Mucosa of descending colon (tissue), 3 donors: ENCODE measurements at regions not wholly inside any gene's neighbourhood (a gene's known extent, or its start where the extent isn't known, plus 50 kb on each side); places are given as distances from the start of the nearest gene placed in this dataset.
A peak's percentile ranks its signal among the peaks of the same experiment; 100 is the strongest.

Experiments used
- ATAC-seq: fragments of 200-7000 bp; cut with Tn5 transposase; one replicate; pipeline ENCODE4 v1.9.1; 2020; ENCODE audit warnings: mild to moderate bottlenecking, moderate library complexity
- DNase-seq, 3 donors: peaks; one replicate each; pipeline ENCODE4 v3.0.0-alpha.2; 2020
- H3K36me3 ChIP-seq: fragments of 200-600 bp; one replicate; pipeline ENCODE4 v1.8.0; 2021; ENCODE audit warnings: low read depth, mild to moderate bottlenecking
- H3K4me1 ChIP-seq: fragments of 200-600 bp; one replicate; pipeline ENCODE4 v1.8.0; 2021; ENCODE audit warnings: low read depth, mild to moderate bottlenecking
- H3K4me3 ChIP-seq: fragments of 200-600 bp; one replicate; pipeline ENCODE4 v1.8.0; 2021; ENCODE audit warnings: mild to moderate bottlenecking
- H3K9me3 ChIP-seq: fragments of 200-600 bp; one replicate; pipeline ENCODE4 v1.8.0; 2021; ENCODE audit warnings: mild to moderate bottlenecking
- intact Hi-C, 2 donors: fragments of 100-400 bp; cut with DNase I in 1 of 2; cut with micrococcal nuclease in 1 of 2; formaldehyde crosslinking; loops; one replicate each; pipeline versions ENCODE4 v1.11.0 to v1.11.1; 2022; cut with DNase I, micrococcal nuclease
- TF ChIP-seq, protein P1 (sequence below): fragments of 200-600 bp; IDR thresholded peaks from one replicate; pipeline ENCODE4 v1.8.0; 2022; ENCODE audit warnings: antibody characterized with exemption, mild to moderate bottlenecking
- donor health status: DM: no; HTN: no; CAD: no; lungs with moderate emphysema.
- donor health status: DM: no; HTN: no; CAD: no.
- donor health status: DM: no; HTN: yes; CAD: no.

DNA sequence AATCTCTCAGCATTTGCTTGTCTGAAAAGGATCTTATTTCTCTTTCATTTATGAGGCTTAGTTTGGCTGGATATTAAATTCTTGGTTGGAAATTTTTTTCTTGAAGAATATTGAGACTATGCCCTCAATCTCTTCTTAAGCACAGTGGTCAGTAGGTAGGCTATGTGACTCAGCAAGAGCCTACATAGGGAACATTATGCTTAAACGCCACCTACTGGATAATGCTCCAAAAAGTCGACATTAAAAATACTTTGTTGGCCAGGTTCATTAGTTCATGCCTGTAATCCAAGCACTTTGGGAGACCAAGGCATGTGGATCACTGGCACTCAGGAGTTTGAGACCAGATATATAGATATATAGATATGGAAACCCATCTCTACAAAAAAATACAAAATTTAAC lies 678.0 kb upstream of the USP24 start:
- DNase-seq = peak in 1 of 3 donors; percentile 35

DNA sequence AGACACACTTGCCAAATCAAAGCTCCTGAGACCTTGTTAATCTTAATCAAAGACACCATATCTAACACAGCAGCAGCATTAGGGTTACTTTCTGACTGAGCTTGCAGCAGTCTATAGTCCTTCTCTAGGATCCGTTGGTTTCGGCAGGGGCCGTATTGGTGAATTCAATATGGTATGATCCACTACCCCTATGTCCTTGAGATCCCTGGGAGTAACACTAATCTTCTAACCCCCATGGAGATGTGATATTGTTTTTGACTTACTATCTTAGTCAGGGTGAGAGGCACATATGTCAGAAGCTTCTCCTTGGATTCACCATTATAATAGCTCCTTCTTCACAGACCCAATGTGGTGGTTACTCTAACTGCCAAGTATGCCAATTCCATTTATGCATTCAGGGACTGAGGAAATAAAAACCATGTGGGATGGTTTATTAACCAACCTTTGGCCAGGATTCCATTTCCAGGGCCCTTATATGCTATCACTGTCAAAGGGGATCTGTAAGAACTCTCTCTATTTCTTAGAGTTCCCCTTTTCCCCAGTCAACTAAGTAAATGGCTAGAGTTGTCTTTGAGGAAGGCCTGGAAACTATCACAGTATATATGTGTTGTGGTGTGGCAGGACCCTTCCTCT lies 673.6 kb upstream of the USP24 start:
- ATAC-seq (no peak), DNase-seq (no peak)
- TF ChIP-seq, protein P1, sequence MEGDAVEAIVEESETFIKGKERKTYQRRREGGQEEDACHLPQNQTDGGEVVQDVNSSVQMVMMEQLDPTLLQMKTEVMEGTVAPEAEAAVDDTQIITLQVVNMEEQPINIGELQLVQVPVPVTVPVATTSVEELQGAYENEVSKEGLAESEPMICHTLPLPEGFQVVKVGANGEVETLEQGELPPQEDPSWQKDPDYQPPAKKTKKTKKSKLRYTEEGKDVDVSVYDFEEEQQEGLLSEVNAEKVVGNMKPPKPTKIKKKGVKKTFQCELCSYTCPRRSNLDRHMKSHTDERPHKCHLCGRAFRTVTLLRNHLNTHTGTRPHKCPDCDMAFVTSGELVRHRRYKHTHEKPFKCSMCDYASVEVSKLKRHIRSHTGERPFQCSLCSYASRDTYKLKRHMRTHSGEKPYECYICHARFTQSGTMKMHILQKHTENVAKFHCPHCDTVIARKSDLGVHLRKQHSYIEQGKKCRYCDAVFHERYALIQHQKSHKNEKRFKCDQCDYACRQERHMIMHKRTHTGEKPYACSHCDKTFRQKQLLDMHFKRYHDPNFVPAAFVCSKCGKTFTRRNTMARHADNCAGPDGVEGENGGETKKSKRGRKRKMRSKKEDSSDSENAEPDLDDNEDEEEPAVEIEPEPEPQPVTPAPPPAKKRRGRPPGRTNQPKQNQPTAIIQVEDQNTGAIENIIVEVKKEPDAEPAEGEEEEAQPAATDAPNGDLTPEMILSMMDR = no peak
- Histone ChIP-seq H3K4me3 (no peak overlapping the region), H3K9me3 (peaks cover 4% of the 10 kb centered on the region), H3K4me1 (no peaks in the 10 kb centered on the region), H3K36me3 (no peaks in the 10 kb centered on the region)
- intact Hi-C loops = no loop called here

More for the DNA sequence above, 678.0 kb upstream of the USP24 start:
- Histone ChIP-seq H3K36me3 (no peaks in the 10 kb centered on the region), H3K4me1 (no peaks in the 10 kb centered on the region), H3K4me3 (no peak overlapping the region), H3K9me3 (peaks cover 4% of the 10 kb centered on the region)
- intact Hi-C loops = no loop called here
- TF ChIP-seq, protein P1 = no peak
- peak; percentile 70 for ATAC-seq

DNA sequence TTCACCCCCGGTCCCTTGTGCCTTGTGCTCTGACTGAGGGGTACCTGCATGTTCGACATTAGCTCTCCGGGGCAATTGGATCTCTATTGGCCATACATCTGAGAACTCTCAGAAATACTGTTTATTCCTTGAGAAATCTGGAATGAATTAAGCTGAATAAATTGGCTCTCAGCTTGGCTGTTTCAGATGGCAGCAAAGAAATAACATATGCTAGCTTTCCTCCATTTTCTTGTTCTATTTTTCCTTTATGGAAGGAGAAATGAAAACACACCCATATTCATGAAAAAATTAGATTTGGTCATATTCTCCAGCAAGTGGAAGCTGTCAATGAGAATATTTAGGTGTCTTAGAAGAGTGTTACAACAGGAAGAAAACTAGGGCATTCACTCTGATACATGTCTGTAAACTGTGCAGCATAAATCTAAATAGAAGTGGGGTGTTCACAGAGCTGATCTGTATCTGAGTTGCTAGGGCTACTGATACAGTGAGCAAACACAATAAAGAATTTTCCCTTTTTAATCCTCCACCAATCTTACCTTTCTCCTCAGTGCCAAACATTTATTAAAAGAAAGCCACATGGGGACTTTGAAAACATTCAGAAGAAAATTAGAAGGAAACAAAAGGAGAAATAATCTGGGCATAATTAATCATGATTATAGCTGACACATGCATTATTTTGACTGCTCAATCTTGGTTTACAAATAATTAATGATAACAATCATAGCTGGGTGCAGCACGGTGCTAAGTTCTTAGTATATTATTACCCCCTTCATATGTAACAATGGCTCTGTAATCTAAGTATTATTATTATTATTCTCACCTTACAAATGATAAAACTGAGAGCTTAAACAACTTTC lies 671.9 kb upstream of the USP24 start:
- no peak for ATAC-seq

DNA sequence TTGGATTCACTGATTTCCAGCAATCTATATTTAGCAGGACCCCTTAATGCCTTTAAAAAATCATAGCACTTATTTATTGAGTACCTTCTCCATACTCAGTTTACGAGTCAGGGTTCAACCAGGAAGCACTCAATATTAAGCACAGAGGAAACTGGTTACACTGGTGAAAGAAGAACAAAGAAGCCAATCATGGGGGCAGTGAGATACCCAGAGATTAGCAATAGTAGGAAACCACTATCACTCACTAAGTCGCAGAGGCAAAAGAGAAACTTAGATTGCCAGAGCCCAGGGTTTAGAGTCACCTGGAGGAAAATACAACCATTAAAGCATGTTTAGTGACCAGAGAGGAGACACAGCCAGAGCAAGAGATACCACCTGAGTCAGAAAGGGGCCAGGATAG lies 670.5 kb upstream of the USP24 start:
- ATAC-seq (no peak), DNase-seq (no peak)
- Histone ChIP-seq H3K36me3 (no peaks in the 10 kb centered on the region), H3K4me1 (no peaks in the 10 kb centered on the region), H3K4me3 (no peak overlapping the region), H3K9me3 (no peaks in the 10 kb centered on the region)
- TF ChIP-seq, protein P1 = no peak
- intact Hi-C loops = no loop called here

More for the DNA sequence above, 671.9 kb upstream of the USP24 start:
- Histone ChIP-seq H3K36me3 (no peaks in the 10 kb centered on the region), H3K9me3 (no peaks in the 10 kb centered on the region), H3K4me3 (no peak overlapping the region), H3K4me1 (no peaks in the 10 kb centered on the region)
- intact Hi-C loops = no loop called here
- TF ChIP-seq, protein P1 = no peak
- DNase-seq = no peak

DNA sequence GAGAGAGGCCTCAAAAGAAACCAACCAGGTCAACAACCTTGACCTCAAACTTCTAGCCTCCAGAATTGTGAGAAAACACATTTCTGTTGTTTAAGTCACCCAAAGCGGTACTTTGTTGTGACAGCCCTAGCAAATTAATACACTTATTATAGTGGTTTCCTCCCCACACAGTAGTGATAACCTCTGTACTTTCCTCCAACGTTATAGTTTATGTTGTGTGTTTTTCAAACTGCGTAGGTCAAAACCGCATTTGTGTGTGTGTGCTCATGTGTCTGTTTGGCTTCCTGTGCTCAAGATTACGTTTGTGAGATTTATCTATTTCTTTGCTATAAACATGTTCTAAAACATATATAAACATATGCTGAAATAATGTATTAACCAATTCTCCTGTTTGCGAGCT lies 667.8 kb upstream of the USP24 start:
- ATAC-seq (no peak), DNase-seq (no peak)
- TF ChIP-seq, protein P1 = no peak
- no peak overlapping the region for H3K4me3 ChIP-seq
- no peaks in the 10 kb centered on the region for H3K9me3 ChIP-seq
- H3K4me1 ChIP-seq = no peaks in the 10 kb centered on the region
- intact Hi-C loops = no loop called here
- H3K36me3 ChIP-seq = no peaks in the 10 kb centered on the region
